Right cardiac atrium (tissue), 5 donors: ENCODE measurements at regions not wholly inside any gene's neighbourhood (a gene's known extent, or its start where the extent isn't known, plus 50 kb on each side); places are given as distances from the start of the nearest gene placed in this dataset.

Source experiments
- ATAC-seq, 2 donors: fragments of 200-7000 bp; cut with Tn5 transposase; one replicate each; pipeline versions ENCODE4 v1.8.0 to v1.9.1; 2020; ENCODE audit warnings: moderate library complexity in 2 of 2, mild to moderate bottlenecking in 1 of 2
- DNase-seq, 3 donors: peaks; one replicate each; pipeline ENCODE4 v3.0.0-alpha.2; 2020
- H3K27ac ChIP-seq: one replicate; pipeline ENCODE4 v1.5.1; 2013; ENCODE audit warnings: mild to moderate bottlenecking, low read length, control low read depth, moderate library complexity
- H3K27me3 ChIP-seq: one replicate; pipeline ENCODE4 v1.6.1; 2013; ENCODE audit not compliant: control insufficient read depth, insufficient read depth
- H3K4me1 ChIP-seq: one replicate; pipeline ENCODE4 v1.6.1; 2013; ENCODE audit warnings: low read length; ENCODE audit not compliant: control insufficient read depth, insufficient read depth
- H3K4me3 ChIP-seq: one replicate; pipeline ENCODE4 v1.5.1; 2013; ENCODE audit warnings: low read length, control low read depth
- H3K9me3 ChIP-seq: one replicate; pipeline ENCODE4 v1.6.1; 2013; ENCODE audit warnings: low read length; ENCODE audit not compliant: control insufficient read depth
- WGBS: extraction: QIAGEN DNeasy Blood & Tissue Kit; methylation state at CpG from one replicate; pipeline ENCODE4 v1.1.7; 2013; 5-methylcytosine and 5-hydroxymethylcytosine counted together
- intact Hi-C, 4 donors: fragments of 100-400 bp; cut with DNase I; formaldehyde crosslinking; loops; one replicate each; pipeline versions ENCODE4 v1.11.0 to v1.14.0; 2022 to 2023
- donor health status: healthy with polysubstance abuse.
- donor health status: DM: no; HTN: yes; CAD: no.
- donor health status: DM: no; HTN: no; CAD: no.
- donor health status: DM: no; HTN: yes; CAD: no; lungs with severe emphysema.
- donor health status: DM: yes; HTN: yes; CAD: no.

GRCh38 chrX:82649645-82650044, 858.4 kb upstream of the POU3F4 start:
- Histone ChIP-seq H3K9me3 (no peaks in the 10 kb centered on the region), H3K4me3 (no peak overlapping the region), H3K27me3 (no peaks in the 10 kb centered on the region), H3K4me1 (no peaks in the 10 kb centered on the region), H3K27ac (no peak overlapping the region)
- DNase-seq (no peak), ATAC-seq (no peak)
- 79% methylated on average over 5 of the region's 5 CpGs for WGBS
- intact Hi-C loops: no loop called here

GRCh38 chrX:82658492-82658891, 849.6 kb upstream of the POU3F4 start:
- H3K27me3 ChIP-seq: no peaks in the 10 kb centered on the region
- no peak for ATAC-seq

GRCh38 chrX:82666355-82666754, 841.7 kb upstream of the POU3F4 start:
- ATAC-seq (no peak), DNase-seq (no peak)
- no peak overlapping the region for H3K27ac ChIP-seq
- intact Hi-C loops: no loop called here
- no peaks in the 10 kb centered on the region for H3K4me1 ChIP-seq
- no peak overlapping the region for H3K4me3 ChIP-seq
- no peaks in the 10 kb centered on the region for H3K9me3 ChIP-seq
- H3K27me3 ChIP-seq: no peaks in the 10 kb centered on the region
- WGBS: 43% methylated on average over 3 of the region's 3 CpGs

More at GRCh38 chrX:82658492-82658891, 849.6 kb upstream of the POU3F4 start:
- no peak overlapping the region for H3K27ac ChIP-seq
- no peak overlapping the region for H3K4me3 ChIP-seq
- H3K9me3 ChIP-seq: no peaks in the 10 kb centered on the region
- intact Hi-C loops: no loop called here
- 63% methylated on average over 3 of the region's 3 CpGs for WGBS
- DNase-seq: no peak
- H3K4me1 ChIP-seq: no peaks in the 10 kb centered on the region

DNA sequence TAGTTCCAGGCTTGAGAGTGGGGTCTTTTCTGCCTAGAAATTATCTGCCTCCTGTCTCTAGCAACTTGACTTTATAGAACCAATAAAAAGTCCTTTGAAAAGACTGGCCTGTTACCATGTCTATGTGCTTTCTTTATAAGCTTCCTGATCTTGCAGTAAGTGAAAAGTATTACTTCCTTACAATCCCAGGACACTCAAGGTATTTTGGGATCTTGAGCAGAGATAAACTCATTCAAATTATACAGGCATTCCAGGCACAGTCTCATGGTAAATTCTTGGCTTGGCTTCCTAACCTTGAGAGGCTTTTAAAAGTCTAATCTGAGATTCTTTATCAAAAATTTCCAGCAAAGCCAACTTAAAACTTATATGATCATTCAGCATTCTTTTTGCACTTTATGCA, 833.0 kb upstream of the POU3F4 start:
- no peak for DNase-seq
- ATAC-seq: no peak
- no peaks in the 10 kb centered on the region for H3K9me3 ChIP-seq
- H3K27me3 ChIP-seq: no peaks in the 10 kb centered on the region
- no peak overlapping the region for H3K4me3 ChIP-seq
- no peaks in the 10 kb centered on the region for H3K4me1 ChIP-seq
- no peak overlapping the region for H3K27ac ChIP-seq
- intact Hi-C loops: no loop called here

DNA sequence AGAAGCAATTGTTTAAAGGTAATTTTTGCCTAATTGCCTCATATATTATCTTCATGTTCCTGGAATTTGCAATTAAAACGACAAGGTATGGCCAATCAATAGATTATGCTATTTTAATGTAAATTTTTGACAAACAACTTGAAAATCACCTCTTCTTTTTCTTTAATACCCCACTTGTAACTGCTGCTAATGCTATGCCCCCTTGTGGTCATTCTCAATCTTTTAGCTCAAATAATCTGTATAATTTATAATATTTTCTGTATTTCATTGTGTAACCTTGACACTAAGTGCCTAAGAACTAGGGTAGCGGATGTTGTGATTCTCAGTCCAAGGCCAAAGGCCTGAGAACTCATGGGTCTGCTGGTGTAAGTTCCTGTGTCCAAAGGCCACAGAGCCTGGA, 831.7 kb upstream of the POU3F4 start:
- intact Hi-C loops: no loop called here
- H3K4me3 ChIP-seq: no peak overlapping the region
- no peak overlapping the region for H3K27ac ChIP-seq
- H3K27me3 ChIP-seq: no peaks in the 10 kb centered on the region
- WGBS: 55% methylated on average over 2 of the region's 2 CpGs
- H3K9me3 ChIP-seq: no peaks in the 10 kb centered on the region
- no peak for ATAC-seq
- no peak for DNase-seq
- no peaks in the 10 kb centered on the region for H3K4me1 ChIP-seq

- no peaks in the 10 kb centered on the region for H3K9me3 ChIP-seq
- H3K27ac ChIP-seq: no peak overlapping the region
- no peak overlapping the region for H3K4me3 ChIP-seq
- DNase-seq (no peak), ATAC-seq (no peak)
- H3K4me1 ChIP-seq: no peaks in the 10 kb centered on the region
- intact Hi-C loops: no loop called here
- WGBS: 61% methylated on average over 3 of the region's 3 CpGs
- H3K27me3 ChIP-seq: no peaks in the 10 kb centered on the region
Observed at GRCh38 chrX:82677286-82677685, 830.8 kb upstream of the POU3F4 start.

DNA sequence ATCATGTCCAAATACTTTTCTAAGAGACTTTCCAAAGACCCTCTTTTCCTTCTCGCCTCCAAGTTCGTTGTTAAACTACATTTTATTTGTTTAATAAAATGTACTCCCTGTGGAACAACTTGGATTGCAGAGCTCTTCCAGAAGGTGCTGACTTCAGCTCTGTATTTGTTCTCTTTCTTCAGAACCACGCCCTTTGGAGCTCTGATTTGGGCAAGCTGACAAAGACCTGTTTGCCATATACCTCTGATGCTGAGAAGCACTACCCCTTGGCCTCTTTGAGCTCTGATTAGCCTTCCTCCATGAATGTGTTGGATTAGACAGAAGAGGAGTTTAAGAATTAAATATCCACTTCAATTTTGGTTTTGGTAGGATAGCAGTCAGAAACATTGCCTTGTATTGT, 815.1 kb upstream of the POU3F4 start:
- DNase-seq: no peak
- Histone ChIP-seq H3K27me3 (no peaks in the 10 kb centered on the region), H3K4me3 (no peak overlapping the region), H3K4me1 (no peaks in the 10 kb centered on the region), H3K9me3 (no peaks in the 10 kb centered on the region), H3K27ac (no peak overlapping the region)
- WGBS: 55% methylated on average over 3 of the region's 3 CpGs
- intact Hi-C loops: no loop called here
- no peak for ATAC-seq

DNA sequence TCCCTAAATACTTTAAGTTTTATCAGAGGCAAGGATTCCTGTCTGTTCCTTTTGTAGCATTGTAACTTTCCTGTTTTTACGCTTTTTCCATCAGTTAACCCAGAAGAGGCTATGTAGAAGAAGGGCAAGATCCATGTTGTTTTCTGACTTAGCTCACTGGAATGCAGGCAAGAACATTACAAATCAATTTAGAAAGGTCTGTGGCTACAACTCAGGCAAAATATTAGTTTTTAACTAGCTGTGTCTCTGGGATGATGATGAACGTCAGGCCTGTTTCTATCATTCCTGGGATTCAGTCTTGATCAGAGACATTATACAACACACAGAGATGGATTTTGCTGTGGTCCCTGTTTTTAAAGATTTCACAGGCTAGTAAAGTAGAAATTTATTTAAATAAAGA, 813.0 kb upstream of the POU3F4 start:
- Histone ChIP-seq H3K27ac (no peak overlapping the region), H3K27me3 (no peaks in the 10 kb centered on the region), H3K9me3 (no peaks in the 10 kb centered on the region), H3K4me3 (no peak overlapping the region), H3K4me1 (no peaks in the 10 kb centered on the region)
- ATAC-seq (no peak), DNase-seq (no peak)
- WGBS: 84% methylated on average over 2 of the region's 2 CpGs
- intact Hi-C loops: no loop called here

GRCh38 chrX:82703551-82703950, 804.5 kb upstream of the POU3F4 start:
- Histone ChIP-seq H3K4me3 (no peak overlapping the region), H3K27ac (no peak overlapping the region), H3K4me1 (no peaks in the 10 kb centered on the region), H3K27me3 (no peaks in the 10 kb centered on the region), H3K9me3 (no peaks in the 10 kb centered on the region)
- ATAC-seq: no peak
- intact Hi-C loops: no loop called here
- no peak for DNase-seq
- 26% methylated on average over 5 of the region's 5 CpGs for WGBS

DNA sequence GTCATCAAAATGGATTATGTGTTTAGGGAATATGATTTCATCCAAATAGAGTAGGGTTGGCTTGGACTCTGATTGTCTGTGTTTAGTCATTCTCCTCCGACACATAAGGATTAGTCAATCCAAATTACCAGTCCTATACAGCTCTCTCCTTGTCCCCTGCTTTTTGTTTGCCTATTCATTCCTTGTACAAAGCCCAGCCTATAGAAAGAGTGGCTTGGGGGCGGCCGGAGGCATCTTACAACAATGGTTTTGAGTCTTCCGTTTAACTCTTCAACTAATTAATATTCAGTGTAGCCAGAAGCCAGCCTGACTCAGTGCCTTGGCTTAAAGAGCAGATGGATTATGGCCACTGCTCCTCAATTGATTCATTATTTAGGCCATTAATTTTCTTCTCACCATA, 796.6 kb upstream of the POU3F4 start:
- H3K9me3 ChIP-seq: no peaks in the 10 kb centered on the region
- no peaks in the 10 kb centered on the region for H3K27me3 ChIP-seq
- H3K27ac ChIP-seq: no peak overlapping the region
- DNase-seq (no peak), ATAC-seq (no peak)
- intact Hi-C loops: no loop called here
- 60% methylated on average over 4 of the region's 4 CpGs for WGBS
- H3K4me3 ChIP-seq: no peak overlapping the region
- no peaks in the 10 kb centered on the region for H3K4me1 ChIP-seq

GRCh38 chrX:82721891-82722290, 786.2 kb upstream of the POU3F4 start:
- no peak for ATAC-seq
- Histone ChIP-seq H3K27ac (no peak overlapping the region), H3K9me3 (no peaks in the 10 kb centered on the region), H3K4me3 (no peak overlapping the region), H3K27me3 (no peaks in the 10 kb centered on the region), H3K4me1 (no peaks in the 10 kb centered on the region)
- WGBS: 77% methylated on average over 1 of the region's 1 CpG
- intact Hi-C loops: no loop called here
- no peak for DNase-seq

- DNase-seq (no peak), ATAC-seq (no peak)
- Histone ChIP-seq H3K4me3 (no peak overlapping the region), H3K27me3 (no peaks in the 10 kb centered on the region), H3K27ac (no peak overlapping the region), H3K9me3 (no peaks in the 10 kb centered on the region), H3K4me1 (no peaks in the 10 kb centered on the region)
- WGBS: 66% methylated on average over 1 of the region's 1 CpG
- intact Hi-C loops: no loop called here
Observed at GRCh38 chrX:82723806-82724205, 784.3 kb upstream of the POU3F4 start.
